IMR-90 (cell line): ENCODE measurements at regions not wholly inside any gene's neighbourhood (a gene's known extent, or its start where the extent isn't known, plus 50 kb on each side); places are given as distances from the start of the nearest gene placed in this dataset.

Source experiments
- BHLHE40 ChIP-seq: fragments of 150-350 bp; IDR thresholded peaks from 2 replicates; pipeline ENCODE4 v1.6.1; 2016; ENCODE audit warnings: mild to moderate bottlenecking, low read depth, low read length
- CEBPB ChIP-seq: IDR thresholded peaks from 2 replicates; pipeline ENCODE4 v1.6.1; 2012; ENCODE audit warnings: low read depth, low read length, improper control_type of control experiment
- MAFK ChIP-seq: IDR thresholded peaks from 2 replicates; pipeline ENCODE4 v1.6.1; 2012; ENCODE audit warnings: low read depth, low read length, improper control_type of control experiment
- MAZ ChIP-seq: IDR thresholded peaks from 2 replicates; pipeline ENCODE4 v1.6.1; 2012; ENCODE audit warnings: low read depth, mild to moderate bottlenecking, low read length, improper control_type of control experiment, moderate library complexity, borderline replicate concordance
- MXI1 ChIP-seq: IDR thresholded peaks from 2 replicates; pipeline ENCODE4 v1.6.1; 2012; ENCODE audit warnings: low read depth, mild to moderate bottlenecking, low read length, moderate library complexity, borderline replicate concordance
- POLR2A ChIP-seq: IDR thresholded peaks from 2 replicates; pipeline ENCODE4 v1.6.1; 2012; ENCODE audit warnings: mild to moderate bottlenecking, low read depth, low read length
- RAD21 ChIP-seq: IDR thresholded peaks from 2 replicates; pipeline ENCODE4 v1.6.1; 2012; ENCODE audit warnings: low read length, improper control_type of control experiment
- RCOR1 ChIP-seq: IDR thresholded peaks from 2 replicates; pipeline ENCODE4 v1.6.1; 2012; ENCODE audit warnings: mild to moderate bottlenecking, low read length, improper control_type of control experiment; ENCODE audit not compliant: insufficient replicate concordance
- RFX5 ChIP-seq: IDR thresholded peaks from 2 replicates; pipeline ENCODE4 v1.8.0; 2012; ENCODE audit warnings: low read depth, mild to moderate bottlenecking, low read length, moderate library complexity
- SMC3 ChIP-seq: fragments of 150-350 bp; IDR thresholded peaks from 2 replicates; pipeline ENCODE4 v1.6.1; 2016; ENCODE audit warnings: low read depth, mild to moderate bottlenecking, antibody characterized with exemption, low read length, moderate library complexity
- TF ChIP-seq, protein P1 (sequence below): fragments of 150-350 bp; IDR thresholded peaks from 2 replicates; pipeline ENCODE4 v1.6.1; 2017; ENCODE audit warnings: mild to moderate bottlenecking, antibody characterized with exemption, low read length, low read depth
- TF ChIP-seq, protein P2 (sequence below): conservative IDR thresholded peaks from 2 replicates; pipeline ENCODE4 v1.5.1; 2012; ENCODE audit warnings: mild to moderate bottlenecking, low read depth, low read length, improper control_type of control experiment

DNA sequence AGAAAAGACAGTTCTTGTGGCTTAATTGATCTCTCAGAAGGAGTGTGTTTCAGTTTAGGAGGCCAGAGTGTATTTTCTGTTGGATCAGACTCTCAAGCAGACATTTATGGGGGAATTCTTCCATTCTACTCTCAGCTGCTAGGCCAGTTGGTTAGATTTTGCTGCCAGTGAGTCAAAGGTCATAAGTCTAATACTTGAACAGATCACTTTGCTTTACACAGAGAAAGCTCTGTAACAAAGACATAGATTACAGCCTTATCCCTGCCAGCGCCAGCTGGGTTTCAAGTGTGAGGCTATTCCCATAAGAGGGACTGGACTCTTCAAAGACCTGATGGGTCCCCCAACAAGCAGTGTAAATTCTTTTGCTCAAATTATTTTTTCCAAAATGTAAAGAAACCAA lies 145.6 kb upstream of the SEMA3C start:
- TF ChIP-seq MXI1 (no peak), POLR2A (no peak), BHLHE40 (no peak), MAFK (no peak), SMC3 (no peak), RFX5 (no peak), CEBPB (no peak), MAZ (no peak), RAD21 (no peak), RCOR1 (no peak)
- TF ChIP-seq, protein P1, sequence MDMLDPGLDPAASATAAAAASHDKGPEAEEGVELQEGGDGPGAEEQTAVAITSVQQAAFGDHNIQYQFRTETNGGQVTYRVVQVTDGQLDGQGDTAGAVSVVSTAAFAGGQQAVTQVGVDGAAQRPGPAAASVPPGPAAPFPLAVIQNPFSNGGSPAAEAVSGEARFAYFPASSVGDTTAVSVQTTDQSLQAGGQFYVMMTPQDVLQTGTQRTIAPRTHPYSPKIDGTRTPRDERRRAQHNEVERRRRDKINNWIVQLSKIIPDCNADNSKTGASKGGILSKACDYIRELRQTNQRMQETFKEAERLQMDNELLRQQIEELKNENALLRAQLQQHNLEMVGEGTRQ: no peak
- TF ChIP-seq, protein P2, sequence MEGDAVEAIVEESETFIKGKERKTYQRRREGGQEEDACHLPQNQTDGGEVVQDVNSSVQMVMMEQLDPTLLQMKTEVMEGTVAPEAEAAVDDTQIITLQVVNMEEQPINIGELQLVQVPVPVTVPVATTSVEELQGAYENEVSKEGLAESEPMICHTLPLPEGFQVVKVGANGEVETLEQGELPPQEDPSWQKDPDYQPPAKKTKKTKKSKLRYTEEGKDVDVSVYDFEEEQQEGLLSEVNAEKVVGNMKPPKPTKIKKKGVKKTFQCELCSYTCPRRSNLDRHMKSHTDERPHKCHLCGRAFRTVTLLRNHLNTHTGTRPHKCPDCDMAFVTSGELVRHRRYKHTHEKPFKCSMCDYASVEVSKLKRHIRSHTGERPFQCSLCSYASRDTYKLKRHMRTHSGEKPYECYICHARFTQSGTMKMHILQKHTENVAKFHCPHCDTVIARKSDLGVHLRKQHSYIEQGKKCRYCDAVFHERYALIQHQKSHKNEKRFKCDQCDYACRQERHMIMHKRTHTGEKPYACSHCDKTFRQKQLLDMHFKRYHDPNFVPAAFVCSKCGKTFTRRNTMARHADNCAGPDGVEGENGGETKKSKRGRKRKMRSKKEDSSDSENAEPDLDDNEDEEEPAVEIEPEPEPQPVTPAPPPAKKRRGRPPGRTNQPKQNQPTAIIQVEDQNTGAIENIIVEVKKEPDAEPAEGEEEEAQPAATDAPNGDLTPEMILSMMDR: no peak
